AG09319 (cell line): ENCODE measurements at regions not wholly inside any gene's neighbourhood (a gene's known extent, or its start where the extent isn't known, plus 50 kb on each side); places are given as distances from the start of the nearest gene placed in this dataset.

ENCODE experiments used
- DNase-seq: peaks from one replicate; pipeline ENCODE4 v3.0.0-alpha.2; 2010; ENCODE audit warnings: low read depth; ENCODE audit errors: extremely low read depth
- TF ChIP-seq, protein P1 (sequence below): IDR thresholded peaks from 2 replicates; pipeline ENCODE4 v1.5.1; 2011; ENCODE audit warnings: low read depth, mild to moderate bottlenecking, inconsistent platforms, low read length, moderate library complexity

GRCh38 chr7:134391223-134391622 lies 67.7 kb downstream of the AKR1B1 start:
- TF ChIP-seq, protein P1, sequence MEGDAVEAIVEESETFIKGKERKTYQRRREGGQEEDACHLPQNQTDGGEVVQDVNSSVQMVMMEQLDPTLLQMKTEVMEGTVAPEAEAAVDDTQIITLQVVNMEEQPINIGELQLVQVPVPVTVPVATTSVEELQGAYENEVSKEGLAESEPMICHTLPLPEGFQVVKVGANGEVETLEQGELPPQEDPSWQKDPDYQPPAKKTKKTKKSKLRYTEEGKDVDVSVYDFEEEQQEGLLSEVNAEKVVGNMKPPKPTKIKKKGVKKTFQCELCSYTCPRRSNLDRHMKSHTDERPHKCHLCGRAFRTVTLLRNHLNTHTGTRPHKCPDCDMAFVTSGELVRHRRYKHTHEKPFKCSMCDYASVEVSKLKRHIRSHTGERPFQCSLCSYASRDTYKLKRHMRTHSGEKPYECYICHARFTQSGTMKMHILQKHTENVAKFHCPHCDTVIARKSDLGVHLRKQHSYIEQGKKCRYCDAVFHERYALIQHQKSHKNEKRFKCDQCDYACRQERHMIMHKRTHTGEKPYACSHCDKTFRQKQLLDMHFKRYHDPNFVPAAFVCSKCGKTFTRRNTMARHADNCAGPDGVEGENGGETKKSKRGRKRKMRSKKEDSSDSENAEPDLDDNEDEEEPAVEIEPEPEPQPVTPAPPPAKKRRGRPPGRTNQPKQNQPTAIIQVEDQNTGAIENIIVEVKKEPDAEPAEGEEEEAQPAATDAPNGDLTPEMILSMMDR: no peak
- DNase-seq: no peak

- TF ChIP-seq, protein P1: no peak
Measured at GRCh38 chr7:134388336-134389019, 70.4 kb downstream of the AKR1B1 start.

GRCh38 chr7:134378562-134378961 lies 61.8 kb upstream of the SLC35B4 start:
- TF ChIP-seq, protein P1: no peak
- DNase-seq: no peak

More at GRCh38 chr7:134388336-134389019, 70.4 kb downstream of the AKR1B1 start:
- no peak for DNase-seq

- TF ChIP-seq, protein P1: no peak
- no peak for DNase-seq
Measured at GRCh38 chr7:134376693-134377092, 60.0 kb upstream of the SLC35B4 start.

DNA sequence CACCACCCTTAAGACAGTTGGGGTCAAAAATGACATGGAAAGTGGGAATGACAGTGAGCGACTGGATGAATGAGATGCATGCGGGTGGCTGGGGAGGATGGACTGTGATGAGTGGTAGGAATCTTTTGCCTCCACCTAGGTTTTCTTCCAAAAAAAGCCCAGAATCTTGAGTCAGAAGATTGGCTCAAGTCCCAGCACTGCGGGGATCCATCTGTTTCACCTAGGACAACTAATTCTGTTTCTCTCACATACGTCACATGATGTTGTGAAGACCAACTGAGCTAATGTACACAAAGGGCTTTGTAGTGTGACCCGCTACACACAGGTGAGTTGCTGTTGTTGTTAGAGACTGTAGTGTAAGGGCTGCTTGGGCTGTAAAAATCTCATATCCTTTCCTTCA lies 58.5 kb upstream of the SLC35B4 start:
- DNase-seq: no peak
- TF ChIP-seq, protein P1: no peak

DNA sequence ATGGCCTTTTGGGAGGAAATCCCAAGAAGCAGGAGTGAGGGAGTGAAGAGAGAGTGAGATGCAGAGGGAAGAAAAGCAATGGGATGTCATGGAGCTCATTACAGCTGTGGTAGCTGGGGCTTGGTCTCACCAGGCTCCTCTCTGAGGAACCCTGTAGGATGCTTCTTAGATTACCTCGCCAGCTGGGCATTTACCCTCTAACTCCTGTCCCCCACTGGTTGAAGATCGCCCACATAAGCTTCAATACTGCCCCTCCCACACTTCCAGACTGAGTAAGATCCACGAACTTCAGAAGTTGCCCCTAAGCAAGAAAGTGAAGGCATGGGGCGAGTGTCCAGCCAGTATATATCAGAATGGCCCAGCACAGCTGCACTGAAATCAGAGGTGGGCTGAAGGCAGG lies 58.1 kb upstream of the SLC35B4 start:
- no peak for DNase-seq
- TF ChIP-seq, protein P1: no peak

- TF ChIP-seq, protein P1: no peak
- no peak for DNase-seq
Measured at GRCh38 chr7:134374291-134374690, 57.6 kb upstream of the SLC35B4 start.
